ENCODE measurements at regions not wholly inside any gene's neighbourhood (a gene's known extent, or its start where the extent isn't known, plus 50 kb on each side); places are given as distances from the start of the nearest gene placed in this dataset.
"Not testable (repeated sequence)": the region's sequence is repeated elsewhere in the genome, so short reads cannot be mapped to it uniquely, and the experiment has no call there.

GRCh38 chr5:176034407-176035200 is 66.5 kb upstream of the THOC3 start:
- not testable (repeated sequence) for TF ChIP-seq EZH2phosphoT487 (IDR thresholded peaks at IDR 0.05; ENCODE audit: insufficient read depth, low read depth); EZH2 (IDR thresholded peaks at IDR 0.05; ENCODE audit: insufficient read depth, poor library complexity, severe bottlenecking)
